ENCODE measurements at regions not wholly inside any gene's neighbourhood (a gene's known extent, or its start where the extent isn't known, plus 50 kb on each side); places are given as distances from the start of the nearest gene placed in this dataset.

GRCh38 chr18:51716277-51716676, 518.8 kb upstream of the MEX3C start:
- TF ChIP-seq CTCF (IDR thresholded peaks at IDR 0.05) (no peak), ZFX (IDR thresholded peaks at IDR 0.05; ENCODE audit: borderline replicate concordance) (no peak)

Measured in 22Rv1 (cell line).